K562 (cell line): ENCODE measurements at regions not wholly inside any gene's neighbourhood (a gene's known extent, or its start where the extent isn't known, plus 50 kb on each side); places are given as distances from the start of the nearest gene placed in this dataset.
A peak's percentile ranks its signal among the peaks of the same experiment; 100 is the strongest.

Experiments used
- CEBPG ChIP-seq, 3 experiments: fragments of 200-800 bp in 1 of 3; sonication (Bioruptor generic) in 1 of 3; sonication (generic) in 1 of 3; formaldehyde crosslinking in 1 of 3; IDR thresholded peaks in 2 of 3; conservative IDR thresholded peaks in 1 of 3; 2 replicates each; pipeline versions ENCODE4 v1.6.1 to v1.8.0; 2016 to 2022; ENCODE audit warnings: missing compliant biosample characterization in 2 of 3, missing genetic modification characterization in 2 of 3, mild to moderate bottlenecking in 1 of 3, missing genetic modification reagents in 1 of 3
- NR2C2 ChIP-seq, 2 experiments: fragments of 200-800 bp in 1 of 2; sonication (Bioruptor generic) in 1 of 2; sonication (generic) in 1 of 2; formaldehyde crosslinking in 1 of 2; IDR thresholded peaks; 2 replicates each; pipeline versions ENCODE4 v1.6.1 to v1.8.0; 2016 to 2022; ENCODE audit warnings: mild to moderate bottlenecking in 1 of 2, missing compliant biosample characterization in 1 of 2, missing genetic modification characterization in 1 of 2, missing genetic modification reagents in 1 of 2
- NRF1 ChIP-seq, 2 experiments: fragments of 450-650 bp; IDR thresholded peaks in 1 of 2; conservative IDR thresholded peaks in 1 of 2; 2 replicates each; pipeline ENCODE4 v1.6.1; 2014; ENCODE audit warnings: mild to moderate bottlenecking in 2 of 2
- POLR2AphosphoS5 ChIP-seq: IDR thresholded peaks from 2 replicates; pipeline ENCODE4 v1.6.1; 2011; ENCODE audit warnings: mild to moderate bottlenecking, low read depth, low read length, moderate library complexity; ENCODE audit not compliant: control insufficient read depth, insufficient read depth
- RFX7 ChIP-seq: fragments of 250-450 bp; sonication (Bioruptor Pico); IDR thresholded peaks from 2 replicates; pipeline ENCODE4 v1.5.1; 2021; ENCODE audit warnings: mild to moderate bottlenecking
- ZBED1 ChIP-seq: IDR thresholded peaks from 2 replicates; pipeline ENCODE4 v1.6.1; 2014
- ZFP30 ChIP-seq: fragments of 250-450 bp; sonication (Bioruptor Pico); IDR thresholded peaks from 2 replicates; pipeline ENCODE4 v1.8.0; 2022; ENCODE audit warnings: moderate library complexity, mild to moderate bottlenecking, inconsistent platforms, borderline replicate concordance
- ZNF311 ChIP-seq: fragments of 250-450 bp; sonication (Bioruptor Pico); IDR thresholded peaks from 2 replicates; pipeline ENCODE4 v1.4.0; 2020; ENCODE audit warnings: mild to moderate bottlenecking, moderate library complexity
- ZNF75A ChIP-seq: fragments of 450-650 bp; formaldehyde crosslinking; IDR thresholded peaks from 2 replicates; pipeline ENCODE4 v1.4.0; 2020; ENCODE audit warnings: mild to moderate bottlenecking
- TF ChIP-seq, protein P1 (sequence below), 2 experiments: fragments of 450-650 bp in 1 of 2; sonication (generic) in 1 of 2; formaldehyde crosslinking in 1 of 2; IDR thresholded peaks in 1 of 2; conservative IDR thresholded peaks in 1 of 2; 2 replicates each; pipeline versions ENCODE4 v1.6.1 to v1.8.1; 2016 to 2023; ENCODE audit warnings: mild to moderate bottlenecking in 2 of 2, moderate library complexity in 2 of 2, inconsistent platforms in 1 of 2, missing genetic modification reagents in 1 of 2
- TF ChIP-seq, protein P2 (sequence below): sonication (generic); formaldehyde crosslinking; IDR thresholded peaks from 2 replicates; pipeline ENCODE4 v1.8.1; 2023; ENCODE audit warnings: mild to moderate bottlenecking, missing genetic modification reagents
- TF ChIP-seq, protein P3 (sequence below): fragments of 450-650 bp; IDR thresholded peaks from 2 replicates; pipeline ENCODE4 v1.6.1; 2017; ENCODE audit warnings: antibody characterized with exemption, mild to moderate bottlenecking
- TF ChIP-seq, protein P4 (sequence below): fragments of 450-650 bp; IDR thresholded peaks from 2 replicates; pipeline ENCODE4 v1.6.1; 2018; ENCODE audit warnings: mild to moderate bottlenecking, low read depth; ENCODE audit not compliant: partially characterized antibody

DNA sequence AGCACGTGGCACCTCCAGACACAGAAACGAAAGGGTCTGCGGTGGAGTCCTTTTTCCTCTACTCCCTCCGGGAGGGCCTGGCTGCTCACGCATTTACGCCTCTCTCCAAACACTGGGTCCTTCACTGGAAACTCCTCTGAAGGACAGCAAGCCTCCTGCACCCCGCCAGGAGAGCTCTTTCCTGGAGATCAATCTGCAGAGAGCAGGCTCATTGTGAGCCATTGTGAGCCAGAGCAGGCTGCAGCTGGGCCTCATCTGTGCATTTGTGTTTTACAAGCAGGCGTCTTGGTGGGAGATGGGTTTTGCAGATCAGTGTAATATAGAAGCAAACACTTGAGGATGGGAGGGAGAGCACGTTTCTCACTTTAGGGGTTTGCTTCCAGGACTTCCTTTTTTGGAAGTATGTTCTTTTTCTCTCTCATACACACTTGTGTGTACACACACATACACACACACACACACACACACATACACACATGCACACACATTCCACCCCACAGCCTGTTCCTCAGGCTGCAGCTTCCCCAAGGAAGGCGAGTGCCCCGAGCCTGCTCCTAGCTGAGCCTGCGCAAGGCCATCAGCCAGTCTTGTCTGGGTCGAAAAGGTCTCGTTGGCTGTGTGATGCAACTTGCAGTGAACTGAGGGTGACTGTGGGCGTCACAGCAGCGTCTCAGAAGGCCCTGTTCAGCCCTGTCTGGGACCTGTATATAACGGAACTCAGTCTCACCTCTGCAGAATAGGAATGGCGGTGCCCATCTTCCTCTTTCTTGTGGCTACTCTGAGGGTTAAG lies 163.5 kb downstream of the GLI2 start (continued):
- TF ChIP-seq, protein P1, sequence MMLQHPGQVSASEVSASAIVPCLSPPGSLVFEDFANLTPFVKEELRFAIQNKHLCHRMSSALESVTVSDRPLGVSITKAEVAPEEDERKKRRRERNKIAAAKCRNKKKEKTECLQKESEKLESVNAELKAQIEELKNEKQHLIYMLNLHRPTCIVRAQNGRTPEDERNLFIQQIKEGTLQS (IDR thresholded peaks at IDR 0.05), result peak; percentile 63
- TF ChIP-seq, protein P1 (CRISPR knock-in tag; conservative IDR thresholded peaks at IDR 0.05), result no peak
- TF ChIP-seq POLR2AphosphoS5 (no peak), ZNF75A (CRISPR knock-in tag) (no peak), NR2C2 (CRISPR knock-in tag; IDR thresholded peaks at IDR 0.05) (no peak), NR2C2 (tag; IDR thresholded peaks at IDR 0.05) (peak; percentile 29; the same call in 1 of the 2 replicates), NRF1 (conservative IDR thresholded peaks at IDR 0.05 in 1 of 2, IDR thresholded peaks at IDR 0.05 in 1 of 2) (peak; percentile 83 to 86), ZBED1 (no peak), ZNF311 (CRISPR knock-in tag) (no peak), ZFP30 (no peak), RFX7 (CRISPR knock-in tag) (no peak), CEBPG (CRISPR knock-in tag; IDR thresholded peaks at IDR 0.05) (peak; percentile 81), CEBPG (tag; conservative IDR thresholded peaks at IDR 0.05 in 1 of 2, IDR thresholded peaks at IDR 0.05 in 1 of 2) (peak in 1 of 2 experiments; percentile 57; a peak in 2 of 4 replicates)
- TF ChIP-seq, protein P2, sequence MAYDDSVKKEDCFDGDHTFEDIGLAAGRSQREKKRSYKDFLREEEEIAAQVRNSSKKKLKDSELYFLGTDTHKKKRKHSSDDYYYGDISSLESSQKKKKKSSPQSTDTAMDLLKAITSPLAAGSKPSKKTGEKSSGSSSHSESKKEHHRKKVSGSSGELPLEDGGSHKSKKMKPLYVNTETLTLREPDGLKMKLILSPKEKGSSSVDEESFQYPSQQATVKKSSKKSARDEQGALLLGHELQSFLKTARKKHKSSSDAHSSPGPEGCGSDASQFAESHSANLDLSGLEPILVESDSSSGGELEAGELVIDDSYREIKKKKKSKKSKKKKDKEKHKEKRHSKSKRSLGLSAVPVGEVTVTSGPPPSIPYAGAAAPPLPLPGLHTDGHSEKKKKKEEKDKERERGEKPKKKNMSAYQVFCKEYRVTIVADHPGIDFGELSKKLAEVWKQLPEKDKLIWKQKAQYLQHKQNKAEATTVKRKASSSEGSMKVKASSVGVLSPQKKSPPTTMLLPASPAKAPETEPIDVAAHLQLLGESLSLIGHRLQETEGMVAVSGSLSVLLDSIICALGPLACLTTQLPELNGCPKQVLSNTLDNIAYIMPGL, result no peak
- TF ChIP-seq, protein P3, sequence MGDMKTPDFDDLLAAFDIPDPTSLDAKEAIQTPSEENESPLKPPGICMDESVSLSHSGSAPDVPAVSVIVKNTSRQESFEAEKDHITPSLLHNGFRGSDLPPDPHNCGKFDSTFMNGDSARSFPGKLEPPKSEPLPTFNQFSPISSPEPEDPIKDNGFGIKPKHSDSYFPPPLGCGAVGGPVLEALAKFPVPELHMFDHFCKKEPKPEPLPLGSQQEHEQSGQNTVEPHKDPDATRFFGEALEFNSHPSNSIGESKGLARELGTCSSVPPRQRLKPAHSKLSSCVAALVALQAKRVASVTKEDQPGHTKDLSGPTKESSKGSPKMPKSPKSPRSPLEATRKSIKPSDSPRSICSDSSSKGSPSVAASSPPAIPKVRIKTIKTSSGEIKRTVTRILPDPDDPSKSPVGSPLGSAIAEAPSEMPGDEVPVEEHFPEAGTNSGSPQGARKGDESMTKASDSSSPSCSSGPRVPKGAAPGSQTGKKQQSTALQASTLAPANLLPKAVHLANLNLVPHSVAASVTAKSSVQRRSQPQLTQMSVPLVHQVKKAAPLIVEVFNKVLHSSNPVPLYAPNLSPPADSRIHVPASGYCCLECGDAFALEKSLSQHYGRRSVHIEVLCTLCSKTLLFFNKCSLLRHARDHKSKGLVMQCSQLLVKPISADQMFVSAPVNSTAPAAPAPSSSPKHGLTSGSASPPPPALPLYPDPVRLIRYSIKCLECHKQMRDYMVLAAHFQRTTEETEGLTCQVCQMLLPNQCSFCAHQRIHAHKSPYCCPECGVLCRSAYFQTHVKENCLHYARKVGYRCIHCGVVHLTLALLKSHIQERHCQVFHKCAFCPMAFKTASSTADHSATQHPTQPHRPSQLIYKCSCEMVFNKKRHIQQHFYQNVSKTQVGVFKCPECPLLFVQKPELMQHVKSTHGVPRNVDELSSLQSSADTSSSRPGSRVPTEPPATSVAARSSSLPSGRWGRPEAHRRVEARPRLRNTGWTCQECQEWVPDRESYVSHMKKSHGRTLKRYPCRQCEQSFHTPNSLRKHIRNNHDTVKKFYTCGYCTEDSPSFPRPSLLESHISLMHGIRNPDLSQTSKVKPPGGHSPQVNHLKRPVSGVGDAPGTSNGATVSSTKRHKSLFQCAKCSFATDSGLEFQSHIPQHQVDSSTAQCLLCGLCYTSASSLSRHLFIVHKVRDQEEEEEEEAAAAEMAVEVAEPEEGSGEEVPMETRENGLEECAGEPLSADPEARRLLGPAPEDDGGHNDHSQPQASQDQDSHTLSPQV, result no peak
- TF ChIP-seq, protein P4, sequence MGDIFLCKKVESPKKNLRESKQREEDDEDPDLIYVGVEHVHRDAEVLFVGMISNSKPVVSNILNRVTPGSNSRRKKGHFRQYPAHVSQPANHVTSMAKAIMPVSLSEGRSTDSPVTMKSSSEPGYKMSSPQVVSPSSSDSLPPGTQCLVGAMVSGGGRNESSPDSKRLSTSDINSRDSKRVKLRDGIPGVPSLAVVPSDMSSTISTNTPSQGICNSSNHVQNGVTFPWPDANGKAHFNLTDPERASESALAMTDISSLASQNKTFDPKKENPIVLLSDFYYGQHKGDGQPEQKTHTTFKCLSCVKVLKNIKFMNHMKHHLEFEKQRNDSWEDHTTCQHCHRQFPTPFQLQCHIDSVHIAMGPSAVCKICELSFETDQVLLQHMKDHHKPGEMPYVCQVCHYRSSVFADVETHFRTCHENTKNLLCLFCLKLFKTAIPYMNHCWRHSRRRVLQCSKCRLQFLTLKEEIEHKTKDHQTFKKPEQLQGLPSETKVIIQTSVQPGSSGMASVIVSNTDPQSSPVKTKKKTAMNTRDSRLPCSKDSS, result no peak
